ENCODE measurements at regions not wholly inside any gene's neighbourhood (a gene's known extent, or its start where the extent isn't known, plus 50 kb on each side); places are given as distances from the start of the nearest gene placed in this dataset.
"Not testable (repeated sequence)": the region's sequence is repeated elsewhere in the genome, so short reads cannot be mapped to it uniquely, and the experiment has no call there.

- peaks cover 0 to 18% (median 9%) of the 10 kb centered on the region in 7 donors for H3K9me3 Mint-ChIP-seq
- no peak overlapping the region for H3K27ac Mint-ChIP-seq
- no peaks in the 10 kb centered on the region for H3K36me3 Mint-ChIP-seq
- ATAC-seq (ENCODE audit: low read depth in 2 of 2) = no peak
- no peaks in the 10 kb centered on the region for H3K4me1 Mint-ChIP-seq
- DNase-seq = no peak
- H3K4me3 Mint-ChIP-seq = no peak overlapping the region
- no peaks in the 10 kb centered on the region for H3K27me3 Mint-ChIP-seq
These were observed 746.1 kb upstream of the LRRTM1 start for GRCh38 chr2:81050580-81051095.

GRCh38 chr2:81043681-81044080 lies 739.1 kb upstream of the LRRTM1 start:
- H3K4me1 Mint-ChIP-seq = no peaks in the 10 kb centered on the region
- peaks cover 0 to 11% (median 7%) of the 10 kb centered on the region in 7 donors for H3K9me3 Mint-ChIP-seq
- H3K27ac Mint-ChIP-seq = no peak overlapping the region
- no peak for DNase-seq
- no peaks in the 10 kb centered on the region for H3K27me3 Mint-ChIP-seq
- H3K4me3 Mint-ChIP-seq = no peak overlapping the region
- ATAC-seq (ENCODE audit: low read depth in 2 of 2) = no peak
- H3K36me3 Mint-ChIP-seq = no peaks in the 10 kb centered on the region

GRCh38 chr2:81007104-81007503 lies 702.6 kb upstream of the LRRTM1 start:
- no peak overlapping the region for H3K27ac Mint-ChIP-seq
- H3K9me3 Mint-ChIP-seq = peaks cover 6 to 24% (median 7%) of the 10 kb centered on the region in 7 donors
- DNase-seq (no peak), ATAC-seq (ENCODE audit: low read depth in 2 of 2) (no peak)
- no peak overlapping the region for H3K4me3 Mint-ChIP-seq
- no peaks in the 10 kb centered on the region for H3K36me3 Mint-ChIP-seq
- H3K4me1 Mint-ChIP-seq = no peaks in the 10 kb centered on the region
- no peaks in the 10 kb centered on the region for H3K27me3 Mint-ChIP-seq

- no peaks in the 10 kb centered on the region for H3K4me1 Mint-ChIP-seq
- no peak for DNase-seq
- ATAC-seq (ENCODE audit: low read depth in 2 of 2) = no peak
- H3K36me3 Mint-ChIP-seq = no peaks in the 10 kb centered on the region
- peaks cover 10 to 25% (median 18%) of the 10 kb centered on the region in 7 donors for H3K9me3 Mint-ChIP-seq
- H3K4me3 Mint-ChIP-seq = no peak overlapping the region
- no peaks in the 10 kb centered on the region for H3K27me3 Mint-ChIP-seq
- no peak overlapping the region for H3K27ac Mint-ChIP-seq
These were observed 698.4 kb upstream of the LRRTM1 start for GRCh38 chr2:81002906-81003305.

GRCh38 chr2:80987466-80987865 lies 682.9 kb upstream of the LRRTM1 start:
- no peak for ATAC-seq (ENCODE audit: low read depth in 2 of 2)
- Mint-ChIP-seq H3K27me3 (no peaks in the 10 kb centered on the region), H3K9me3 (peaks cover 7 to 17% (median 10%) of the 10 kb centered on the region in 7 donors), H3K4me3 (no peak overlapping the region), H3K4me1 (no peaks in the 10 kb centered on the region), H3K36me3 (no peaks in the 10 kb centered on the region), H3K27ac (no peak overlapping the region)
- DNase-seq = no peak

GRCh38 chr2:80969900-80970299 lies 665.3 kb upstream of the LRRTM1 start:
- H3K4me3 Mint-ChIP-seq = no peak overlapping the region
- peaks cover 11 to 66% (median 20%) of the 10 kb centered on the region in 7 donors for H3K9me3 Mint-ChIP-seq
- no peaks in the 10 kb centered on the region for H3K4me1 Mint-ChIP-seq
- ATAC-seq (ENCODE audit: low read depth in 2 of 2) (no peak), DNase-seq (no peak)
- H3K27me3 Mint-ChIP-seq = no peaks in the 10 kb centered on the region
- no peaks in the 10 kb centered on the region for H3K36me3 Mint-ChIP-seq
- no peak overlapping the region for H3K27ac Mint-ChIP-seq

- Mint-ChIP-seq H3K4me1 (no peaks in the 10 kb centered on the region), H3K27me3 (no peaks in the 10 kb centered on the region), H3K36me3 (no peaks in the 10 kb centered on the region), H3K9me3 (peaks cover 11 to 62% (median 17%) of the 10 kb centered on the region in 7 donors), H3K4me3 (no peak overlapping the region), H3K27ac (no peak overlapping the region)
- ATAC-seq (ENCODE audit: low read depth in 2 of 2) (no peak), DNase-seq (no peak)
These were observed 663.9 kb upstream of the LRRTM1 start for GRCh38 chr2:80968450-80968849.

- peaks cover 0 to 12% (median 4%) of the 10 kb centered on the region in 7 donors for H3K9me3 Mint-ChIP-seq
- DNase-seq (no peak), ATAC-seq (ENCODE audit: low read depth in 2 of 2) (no peak)
- no peak overlapping the region for H3K4me3 Mint-ChIP-seq
- H3K36me3 Mint-ChIP-seq = no peaks in the 10 kb centered on the region
- H3K27me3 Mint-ChIP-seq = no peaks in the 10 kb centered on the region
- no peaks in the 10 kb centered on the region for H3K4me1 Mint-ChIP-seq
- no peak overlapping the region for H3K27ac Mint-ChIP-seq
These were observed 643.1 kb upstream of the LRRTM1 start for GRCh38 chr2:80947601-80948130.

- no peak for ATAC-seq (ENCODE audit: low read depth in 2 of 2)
- DNase-seq = no peak
- no peak overlapping the region for H3K27ac Mint-ChIP-seq
- peaks cover 0 to 14% (median 4%) of the 10 kb centered on the region in 7 donors for H3K9me3 Mint-ChIP-seq
- no peaks in the 10 kb centered on the region for H3K36me3 Mint-ChIP-seq
- no peaks in the 10 kb centered on the region for H3K27me3 Mint-ChIP-seq
- H3K4me1 Mint-ChIP-seq = no peaks in the 10 kb centered on the region
- H3K4me3 Mint-ChIP-seq = no peak overlapping the region
These were observed 638.9 kb upstream of the LRRTM1 start for GRCh38 chr2:80943487-80943886.

- ATAC-seq (ENCODE audit: low read depth in 2 of 2) (no peak), DNase-seq (no peak)
- no peak overlapping the region for H3K4me3 Mint-ChIP-seq
- no peaks in the 10 kb centered on the region for H3K27me3 Mint-ChIP-seq
- peaks cover 0 to 15% (median 6%) of the 10 kb centered on the region in 7 donors for H3K9me3 Mint-ChIP-seq
- H3K27ac Mint-ChIP-seq = no peak overlapping the region
- H3K4me1 Mint-ChIP-seq = no peaks in the 10 kb centered on the region
- H3K36me3 Mint-ChIP-seq = no peaks in the 10 kb centered on the region
These were observed 638.2 kb upstream of the LRRTM1 start for GRCh38 chr2:80942766-80943165.

GRCh38 chr2:80938463-80938862 lies 633.9 kb upstream of the LRRTM1 start:
- H3K27me3 Mint-ChIP-seq = no peaks in the 10 kb centered on the region
- H3K4me3 Mint-ChIP-seq = no peak overlapping the region
- H3K36me3 Mint-ChIP-seq = no peaks in the 10 kb centered on the region
- DNase-seq (no peak), ATAC-seq (ENCODE audit: low read depth in 2 of 2) (no peak)
- H3K9me3 Mint-ChIP-seq = peaks cover 1 to 25% (median 10%) of the 10 kb centered on the region in 7 donors
- no peak overlapping the region for H3K27ac Mint-ChIP-seq
- H3K4me1 Mint-ChIP-seq = no peaks in the 10 kb centered on the region

GRCh38 chr2:80931820-80932219 lies 627.3 kb upstream of the LRRTM1 start:
- H3K9me3 Mint-ChIP-seq = peaks cover 9 to 33% (median 13%) of the 10 kb centered on the region in 7 donors

GRCh38 chr2:80930777-80931176 lies 626.2 kb upstream of the LRRTM1 start:
- H3K4me1 Mint-ChIP-seq = no peaks in the 10 kb centered on the region
- no peak overlapping the region for H3K27ac Mint-ChIP-seq
- H3K4me3 Mint-ChIP-seq = no peak overlapping the region
- peaks cover 9 to 26% (median 14%) of the 10 kb centered on the region in 7 donors for H3K9me3 Mint-ChIP-seq
- DNase-seq (no peak), ATAC-seq (ENCODE audit: low read depth in 2 of 2) (no peak)
- no peaks in the 10 kb centered on the region for H3K27me3 Mint-ChIP-seq
- H3K36me3 Mint-ChIP-seq = peaks cover 0 to 11% of the 10 kb centered on the region in 2 donors

More at GRCh38 chr2:80931820-80932219, 627.3 kb upstream of the LRRTM1 start:
- peaks cover 0 to 11% of the 10 kb centered on the region in 2 donors for H3K36me3 Mint-ChIP-seq
- H3K27ac Mint-ChIP-seq; ATAC-seq (ENCODE audit: low read depth in 2 of 2); DNase-seq; H3K27me3 Mint-ChIP-seq; H3K4me3 Mint-ChIP-seq; H3K4me1 Mint-ChIP-seq: not testable (repeated sequence)

- Mint-ChIP-seq H3K27me3 (no peaks in the 10 kb centered on the region), H3K9me3 (peaks cover 14 to 26% (median 16%) of the 10 kb centered on the region in 7 donors), H3K4me1 (no peaks in the 10 kb centered on the region), H3K36me3 (peaks cover 0 to 11% of the 10 kb centered on the region in 2 donors), H3K27ac (no peak overlapping the region), H3K4me3 (no peak overlapping the region)
- DNase-seq (no peak), ATAC-seq (ENCODE audit: low read depth in 2 of 2) (no peak)
These were observed 621.6 kb upstream of the LRRTM1 start for GRCh38 chr2:80926168-80926567.

All from naive B cell (primary cell).